ENCODE measurements at regions not wholly inside any gene's neighbourhood (a gene's known extent, or its start where the extent isn't known, plus 50 kb on each side); places are given as distances from the start of the nearest gene placed in this dataset.

- CTCF ChIA-PET: no interaction called here
- H3K27me3 Mint-ChIP-seq (ENCODE audit: low read depth): peaks cover 26% of the 10 kb centered on the region
- peaks cover 3% of the 10 kb centered on the region for H3K4me1 Mint-ChIP-seq (ENCODE audit: low read depth)
- DNase-seq: no peak
- H3K9me3 Mint-ChIP-seq: peaks cover 5% of the 10 kb centered on the region
- no peak overlapping the region for H3K4me3 Mint-ChIP-seq
- intact Hi-C loops (cut with micrococcal nuclease): no loop called here
- no peak overlapping the region for H3K27ac Mint-ChIP-seq
- H3K36me3 Mint-ChIP-seq (ENCODE audit: low read depth): no peaks in the 10 kb centered on the region
Observed at GRCh38 chr1:14118691-14119485, 418.9 kb downstream of the PRDM2 start.

GRCh38 chr1:14120895-14121294 lies 420.9 kb downstream of the PRDM2 start:
- Mint-ChIP-seq H3K4me3 (no peak overlapping the region), H3K27me3 (ENCODE audit: low read depth) (peaks cover 20% of the 10 kb centered on the region), H3K9me3 (peaks cover 5% of the 10 kb centered on the region), H3K4me1 (ENCODE audit: low read depth) (no peaks in the 10 kb centered on the region), H3K27ac (no peak overlapping the region), H3K36me3 (ENCODE audit: low read depth) (no peaks in the 10 kb centered on the region)
- CTCF ChIA-PET: no interaction called here
- intact Hi-C loops (cut with micrococcal nuclease): no loop called here
- DNase-seq: no peak

- no peaks in the 10 kb centered on the region for H3K36me3 Mint-ChIP-seq (ENCODE audit: low read depth)
- no peak overlapping the region for H3K4me3 Mint-ChIP-seq
- peaks cover 7% of the 10 kb centered on the region for H3K27me3 Mint-ChIP-seq (ENCODE audit: low read depth)
- DNase-seq: no peak
- intact Hi-C loops (cut with micrococcal nuclease): no loop called here
- CTCF ChIA-PET: no interaction called here
- H3K27ac Mint-ChIP-seq: no peak overlapping the region
- no peaks in the 10 kb centered on the region for H3K4me1 Mint-ChIP-seq (ENCODE audit: low read depth)
- no peaks in the 10 kb centered on the region for H3K9me3 Mint-ChIP-seq
Observed at GRCh38 chr1:14128096-14128495, 428.1 kb downstream of the PRDM2 start.

- no peaks in the 10 kb centered on the region for H3K9me3 Mint-ChIP-seq
- H3K4me3 Mint-ChIP-seq: no peak overlapping the region
- H3K27ac Mint-ChIP-seq: no peak overlapping the region
- intact Hi-C loops (cut with micrococcal nuclease): no loop called here
- H3K27me3 Mint-ChIP-seq (ENCODE audit: low read depth): peaks cover 8% of the 10 kb centered on the region
- CTCF ChIA-PET: no interaction called here
- no peak for DNase-seq
- no peaks in the 10 kb centered on the region for H3K4me1 Mint-ChIP-seq (ENCODE audit: low read depth)
- H3K36me3 Mint-ChIP-seq (ENCODE audit: low read depth): no peaks in the 10 kb centered on the region
Observed at GRCh38 chr1:14129009-14129408, 429.0 kb downstream of the PRDM2 start.

GRCh38 chr1:14135070-14135469 lies 435.1 kb downstream of the PRDM2 start:
- H3K27me3 Mint-ChIP-seq (ENCODE audit: low read depth): peaks cover 6% of the 10 kb centered on the region
- no peaks in the 10 kb centered on the region for H3K9me3 Mint-ChIP-seq
- intact Hi-C loops (cut with micrococcal nuclease): no loop called here
- H3K36me3 Mint-ChIP-seq (ENCODE audit: low read depth): no peaks in the 10 kb centered on the region
- CTCF ChIA-PET: no interaction called here
- no peak for DNase-seq
- H3K4me1 Mint-ChIP-seq (ENCODE audit: low read depth): no peaks in the 10 kb centered on the region
- no peak overlapping the region for H3K27ac Mint-ChIP-seq
- no peak overlapping the region for H3K4me3 Mint-ChIP-seq

GRCh38 chr1:14136152-14136763 lies 436.3 kb downstream of the PRDM2 start:
- Mint-ChIP-seq H3K4me1 (ENCODE audit: low read depth) (no peaks in the 10 kb centered on the region), H3K36me3 (ENCODE audit: low read depth) (no peaks in the 10 kb centered on the region), H3K27me3 (ENCODE audit: low read depth) (peaks cover 3% of the 10 kb centered on the region), H3K9me3 (no peaks in the 10 kb centered on the region), H3K27ac (no peak overlapping the region), H3K4me3 (no peak overlapping the region)
- DNase-seq: no peak
- CTCF ChIA-PET: no interaction called here
- intact Hi-C loops (cut with micrococcal nuclease): no loop called here

GRCh38 chr1:14136881-14137280 lies 436.9 kb downstream of the PRDM2 start:
- no peak for DNase-seq
- H3K27me3 Mint-ChIP-seq (ENCODE audit: low read depth): peaks cover 3% of the 10 kb centered on the region
- CTCF ChIA-PET: no interaction called here
- no peak overlapping the region for H3K27ac Mint-ChIP-seq
- H3K4me1 Mint-ChIP-seq (ENCODE audit: low read depth): no peaks in the 10 kb centered on the region
- H3K4me3 Mint-ChIP-seq: no peak overlapping the region
- intact Hi-C loops (cut with micrococcal nuclease): no loop called here
- no peaks in the 10 kb centered on the region for H3K9me3 Mint-ChIP-seq
- H3K36me3 Mint-ChIP-seq (ENCODE audit: low read depth): no peaks in the 10 kb centered on the region

GRCh38 chr1:14137411-14138134 lies 437.6 kb downstream of the PRDM2 start:
- no peak overlapping the region for H3K4me3 Mint-ChIP-seq
- no peaks in the 10 kb centered on the region for H3K36me3 Mint-ChIP-seq (ENCODE audit: low read depth)
- CTCF ChIA-PET: no interaction called here
- no peaks in the 10 kb centered on the region for H3K9me3 Mint-ChIP-seq
- no peak for DNase-seq
- H3K27ac Mint-ChIP-seq: no peak overlapping the region
- intact Hi-C loops (cut with micrococcal nuclease): no loop called here
- H3K27me3 Mint-ChIP-seq (ENCODE audit: low read depth): peaks cover 3% of the 10 kb centered on the region
- H3K4me1 Mint-ChIP-seq (ENCODE audit: low read depth): no peaks in the 10 kb centered on the region

GRCh38 chr1:14138135-14138506 lies 438.1 kb downstream of the PRDM2 start:
- peaks cover 3% of the 10 kb centered on the region for H3K27me3 Mint-ChIP-seq (ENCODE audit: low read depth)
- DNase-seq: no peak
- intact Hi-C loops (cut with micrococcal nuclease): no loop called here
- no peak overlapping the region for H3K4me3 Mint-ChIP-seq
- H3K36me3 Mint-ChIP-seq (ENCODE audit: low read depth): no peaks in the 10 kb centered on the region
- CTCF ChIA-PET: no interaction called here
- no peaks in the 10 kb centered on the region for H3K4me1 Mint-ChIP-seq (ENCODE audit: low read depth)
- H3K27ac Mint-ChIP-seq: no peak overlapping the region
- H3K9me3 Mint-ChIP-seq: no peaks in the 10 kb centered on the region

GRCh38 chr1:14138687-14139086 lies 438.7 kb downstream of the PRDM2 start:
- H3K4me1 Mint-ChIP-seq (ENCODE audit: low read depth): no peaks in the 10 kb centered on the region
- no peaks in the 10 kb centered on the region for H3K36me3 Mint-ChIP-seq (ENCODE audit: low read depth)
- no peaks in the 10 kb centered on the region for H3K27me3 Mint-ChIP-seq (ENCODE audit: low read depth)
- DNase-seq: no peak
- no peak overlapping the region for H3K27ac Mint-ChIP-seq
- no peaks in the 10 kb centered on the region for H3K9me3 Mint-ChIP-seq
- H3K4me3 Mint-ChIP-seq: no peak overlapping the region
- CTCF ChIA-PET: no interaction called here
- intact Hi-C loops (cut with micrococcal nuclease): no loop called here

GRCh38 chr1:14140831-14141401 lies 440.9 kb downstream of the PRDM2 start:
- H3K36me3 Mint-ChIP-seq (ENCODE audit: low read depth): no peaks in the 10 kb centered on the region
- H3K9me3 Mint-ChIP-seq: no peaks in the 10 kb centered on the region
- no peaks in the 10 kb centered on the region for H3K4me1 Mint-ChIP-seq (ENCODE audit: low read depth)
- H3K27ac Mint-ChIP-seq: no peak overlapping the region
- no peak for DNase-seq
- H3K27me3 Mint-ChIP-seq (ENCODE audit: low read depth): no peaks in the 10 kb centered on the region
- no peak overlapping the region for H3K4me3 Mint-ChIP-seq
- intact Hi-C loops (cut with micrococcal nuclease): no loop called here
- CTCF ChIA-PET: no interaction called here

GRCh38 chr1:14141656-14142055 lies 441.7 kb downstream of the PRDM2 start:
- CTCF ChIA-PET: no interaction called here
- no peaks in the 10 kb centered on the region for H3K36me3 Mint-ChIP-seq (ENCODE audit: low read depth)
- intact Hi-C loops (cut with micrococcal nuclease): no loop called here
- H3K27me3 Mint-ChIP-seq (ENCODE audit: low read depth): no peaks in the 10 kb centered on the region
- no peak overlapping the region for H3K4me3 Mint-ChIP-seq
- no peak overlapping the region for H3K27ac Mint-ChIP-seq
- DNase-seq: no peak
- no peaks in the 10 kb centered on the region for H3K9me3 Mint-ChIP-seq
- no peaks in the 10 kb centered on the region for H3K4me1 Mint-ChIP-seq (ENCODE audit: low read depth)

Measured in activated naive CD4-positive, alpha-beta T cell treated with anti-CD3 and anti-CD28 coated beads for 36 hours (primary cell).